ENCODE measurements at regions not wholly inside any gene's neighbourhood (a gene's known extent, or its start where the extent isn't known, plus 50 kb on each side); places are given as distances from the start of the nearest gene placed in this dataset.

- Mint-ChIP-seq H3K4me1 (ENCODE audit: low read depth) (peaks cover 44% of the 10 kb centered on the region), H3K4me3 (ENCODE audit: low read depth) (no peak overlapping the region), H3K27ac (no peak overlapping the region), H3K27me3 (ENCODE audit: low read depth) (no peaks in the 10 kb centered on the region), H3K9me3 (peaks cover 8% of the 10 kb centered on the region), H3K36me3 (ENCODE audit: low read depth) (peaks cover 11% of the 10 kb centered on the region)
- intact Hi-C loops (cut with micrococcal nuclease) = no loop called here
- no peak for DNase-seq (ENCODE audit: low spot score)
These were observed 55.7 kb downstream of the CXCR4 start for GRCh38 chr2:136062066-136062837.

- Mint-ChIP-seq H3K4me3 (ENCODE audit: low read depth) (no peak overlapping the region), H3K36me3 (ENCODE audit: low read depth) (peaks cover 13% of the 10 kb centered on the region), H3K4me1 (ENCODE audit: low read depth) (peaks cover 52% of the 10 kb centered on the region), H3K9me3 (peaks cover 8% of the 10 kb centered on the region), H3K27me3 (ENCODE audit: low read depth) (no peaks in the 10 kb centered on the region), H3K27ac (no peak overlapping the region)
- intact Hi-C loops (cut with micrococcal nuclease) = no loop called here
- no peak for DNase-seq (ENCODE audit: low spot score)
These were observed 57.5 kb downstream of the CXCR4 start for GRCh38 chr2:136060416-136060815.

GRCh38 chr2:136059036-136059472, 58.9 kb downstream of the CXCR4 start:
- H3K4me1 Mint-ChIP-seq (ENCODE audit: low read depth) = peaks cover 56% of the 10 kb centered on the region

GRCh38 chr2:136058262-136058661, 59.7 kb downstream of the CXCR4 start:
- Mint-ChIP-seq H3K9me3 (peaks cover 11% of the 10 kb centered on the region), H3K4me3 (ENCODE audit: low read depth) (no peak overlapping the region), H3K27me3 (ENCODE audit: low read depth) (no peaks in the 10 kb centered on the region), H3K27ac (peak overlapping the region; percentile 53), H3K4me1 (ENCODE audit: low read depth) (peaks cover 58% of the 10 kb centered on the region), H3K36me3 (ENCODE audit: low read depth) (peaks cover 9% of the 10 kb centered on the region)
- intact Hi-C loops (cut with micrococcal nuclease) = loop anchor here (5.0 kb wide), 1 partner anchor 141 kb away; no protein-coding TSS in a partner anchor
- DNase-seq (ENCODE audit: low spot score) = no peak

More at GRCh38 chr2:136059036-136059472, 58.9 kb downstream of the CXCR4 start:
- Mint-ChIP-seq H3K27ac (peak overlapping the region; percentile 5), H3K4me3 (ENCODE audit: low read depth) (no peak overlapping the region), H3K27me3 (ENCODE audit: low read depth) (no peaks in the 10 kb centered on the region), H3K36me3 (ENCODE audit: low read depth) (peaks cover 13% of the 10 kb centered on the region), H3K9me3 (peaks cover 11% of the 10 kb centered on the region)
- no peak for DNase-seq (ENCODE audit: low spot score)
- intact Hi-C loops (cut with micrococcal nuclease) = loop anchor here (5.0 kb wide), 1 partner anchor 142 kb away; no protein-coding TSS in a partner anchor

- peaks cover 61% of the 10 kb centered on the region for H3K4me1 Mint-ChIP-seq (ENCODE audit: low read depth)
- peaks cover 11% of the 10 kb centered on the region for H3K9me3 Mint-ChIP-seq
- DNase-seq (ENCODE audit: low spot score) = no peak
- peak overlapping the region; percentile 96 for H3K27ac Mint-ChIP-seq
- H3K27me3 Mint-ChIP-seq (ENCODE audit: low read depth) = no peaks in the 10 kb centered on the region
- intact Hi-C loops (cut with micrococcal nuclease) = loop anchor here (1.0 to 5.0 kb wide), 13 partner anchors 8 to 325 kb away; partner anchors contain the start of gene DARS1
- peaks cover 9% of the 10 kb centered on the region for H3K36me3 Mint-ChIP-seq (ENCODE audit: low read depth)
- no peak overlapping the region for H3K4me3 Mint-ChIP-seq (ENCODE audit: low read depth)
These were observed 60.2 kb downstream of the CXCR4 start for GRCh38 chr2:136057802-136058140.

- H3K4me1 Mint-ChIP-seq (ENCODE audit: low read depth) = peaks cover 64% of the 10 kb centered on the region
- peak; percentile 24 for DNase-seq (ENCODE audit: low spot score)
- no peaks in the 10 kb centered on the region for H3K27me3 Mint-ChIP-seq (ENCODE audit: low read depth)
- H3K9me3 Mint-ChIP-seq = peaks cover 9% of the 10 kb centered on the region
- H3K4me3 Mint-ChIP-seq (ENCODE audit: low read depth) = peak overlapping the region; percentile 53
- H3K36me3 Mint-ChIP-seq (ENCODE audit: low read depth) = peaks cover 4% of the 10 kb centered on the region
- H3K27ac Mint-ChIP-seq = peak overlapping the region; percentile 96
- intact Hi-C loops (cut with micrococcal nuclease) = loop anchor here (1.0 to 5.0 kb wide), 13 partner anchors 8 to 325 kb away; partner anchors contain the start of gene DARS1
These were observed 60.7 kb downstream of the CXCR4 start for GRCh38 chr2:136057023-136057801.

GRCh38 chr2:136055929-136056688, 61.8 kb downstream of the CXCR4 start:
- intact Hi-C loops (cut with micrococcal nuclease) = loop anchor here (2.0 to 5.0 kb wide), 6 partner anchors 49 to 235 kb away; partner anchors contain the start of gene DARS1
- DNase-seq (ENCODE audit: low spot score) = peak; percentile 23
- Mint-ChIP-seq H3K4me3 (ENCODE audit: low read depth) (peak overlapping the region; percentile 1), H3K27ac (peak overlapping the region; percentile 96), H3K36me3 (ENCODE audit: low read depth) (peaks cover 3% of the 10 kb centered on the region), H3K9me3 (peaks cover 3% of the 10 kb centered on the region), H3K4me1 (ENCODE audit: low read depth) (peaks cover 71% of the 10 kb centered on the region), H3K27me3 (ENCODE audit: low read depth) (no peaks in the 10 kb centered on the region)

- H3K36me3 Mint-ChIP-seq (ENCODE audit: low read depth) = peaks cover 11% of the 10 kb centered on the region
- intact Hi-C loops (cut with micrococcal nuclease) = loop anchor here (5.0 kb wide), 1 partner anchor 138 kb away; no protein-coding TSS in a partner anchor
- no peaks in the 10 kb centered on the region for H3K27me3 Mint-ChIP-seq (ENCODE audit: low read depth)
- H3K4me1 Mint-ChIP-seq (ENCODE audit: low read depth) = peaks cover 81% of the 10 kb centered on the region
- peak overlapping the region; percentile 88 for H3K27ac Mint-ChIP-seq
- H3K4me3 Mint-ChIP-seq (ENCODE audit: low read depth) = no peak overlapping the region
- no peak for DNase-seq (ENCODE audit: low spot score)
- peaks cover 3% of the 10 kb centered on the region for H3K9me3 Mint-ChIP-seq
These were observed 63.1 kb downstream of the CXCR4 start for GRCh38 chr2:136054856-136055255.

- H3K27me3 Mint-ChIP-seq (ENCODE audit: low read depth) = no peaks in the 10 kb centered on the region
- peaks cover 3% of the 10 kb centered on the region for H3K9me3 Mint-ChIP-seq
- H3K4me1 Mint-ChIP-seq (ENCODE audit: low read depth) = peaks cover 78% of the 10 kb centered on the region
- intact Hi-C loops (cut with micrococcal nuclease) = no loop called here
- peak overlapping the region; percentile 91 for H3K27ac Mint-ChIP-seq
- H3K4me3 Mint-ChIP-seq (ENCODE audit: low read depth) = no peak overlapping the region
- H3K36me3 Mint-ChIP-seq (ENCODE audit: low read depth) = peaks cover 13% of the 10 kb centered on the region
- DNase-seq (ENCODE audit: low spot score) = no peak
These were observed 65.3 kb downstream of the CXCR4 start for GRCh38 chr2:136052369-136053362.

GRCh38 chr2:136051725-136052048, 66.3 kb upstream of the DARS1 start:
- H3K27ac Mint-ChIP-seq = peak overlapping the region; percentile 91
- H3K9me3 Mint-ChIP-seq = peaks cover 3% of the 10 kb centered on the region
- peaks cover 13% of the 10 kb centered on the region for H3K36me3 Mint-ChIP-seq (ENCODE audit: low read depth)
- DNase-seq (ENCODE audit: low spot score) = no peak
- intact Hi-C loops (cut with micrococcal nuclease) = loop anchor here (2.0 kb wide), 1 partner anchor 43 kb away; no protein-coding TSS in a partner anchor
- H3K4me3 Mint-ChIP-seq (ENCODE audit: low read depth) = peak overlapping the region; percentile 7
- H3K27me3 Mint-ChIP-seq (ENCODE audit: low read depth) = no peaks in the 10 kb centered on the region
- peaks cover 74% of the 10 kb centered on the region for H3K4me1 Mint-ChIP-seq (ENCODE audit: low read depth)

GRCh38 chr2:136051001-136051724, 65.7 kb upstream of the DARS1 start:
- no peaks in the 10 kb centered on the region for H3K27me3 Mint-ChIP-seq (ENCODE audit: low read depth)
- peaks cover 13% of the 10 kb centered on the region for H3K36me3 Mint-ChIP-seq (ENCODE audit: low read depth)
- H3K27ac Mint-ChIP-seq = peak overlapping the region; percentile 91
- peaks cover 3% of the 10 kb centered on the region for H3K9me3 Mint-ChIP-seq
- intact Hi-C loops (cut with micrococcal nuclease) = loop anchor here (2.0 kb wide), 1 partner anchor 42 kb away; no protein-coding TSS in a partner anchor
- peak; percentile 22 for DNase-seq (ENCODE audit: low spot score)
- peak overlapping the region; percentile 10 for H3K4me3 Mint-ChIP-seq (ENCODE audit: low read depth)
- peaks cover 72% of the 10 kb centered on the region for H3K4me1 Mint-ChIP-seq (ENCODE audit: low read depth)

Measured in activated T-helper 2 cell treated with anti-CD3 and anti-CD28 coated beads, Interferon-gamma antibody, Interleukin-2, Interleukin-4, amounts not matched to agents 10 μg/mL and 5 μg/mL and 100 μg/mL, durations not matched to agents 14 hours and 24 hours and 36 hours (primary cell).